GM23338 (cell line): ENCODE measurements at regions not wholly inside any gene's neighbourhood (a gene's known extent, or its start where the extent isn't known, plus 50 kb on each side); places are given as distances from the start of the nearest gene placed in this dataset.

Experiments used
- ATAC-seq: fragments of 200-7000 bp; cut with Tn5 transposase; 3 replicates; pipeline ENCODE4 v1.9.1; 2020
- DNase-seq: peaks from one replicate; pipeline ENCODE4 v3.0.0-alpha.2; 2015; ENCODE audit warnings: low spot score
- H2AFZ ChIP-seq: fragments of 200-600 bp; sonication (generic); 2 replicates; pipeline ENCODE4 v1.8.0; 2016; ENCODE audit warnings: antibody characterized with exemption, mild to moderate bottlenecking, moderate library complexity
- H3F3A ChIP-seq: fragments of 200-600 bp; sonication (generic); replicated peaks from 2 replicates; pipeline ENCODE4 v1.8.0; 2017; ENCODE audit warnings: antibody characterized with exemption, mixed run types, low read depth
- H3K27ac ChIP-seq: fragments of 200-600 bp; sonication (generic); 2 replicates; pipeline ENCODE4 v1.6.1; 2016; ENCODE audit warnings: low read depth
- H3K27me3 ChIP-seq: fragments of 200-600 bp; sonication (generic); 2 replicates; pipeline ENCODE4 v1.8.0; 2016; ENCODE audit warnings: mild to moderate bottlenecking, mixed run types, moderate library complexity; ENCODE audit not compliant: insufficient read depth
- H3K36me3 ChIP-seq: fragments of 200-600 bp; sonication (generic); 2 replicates; pipeline ENCODE4 v1.8.0; 2016; ENCODE audit warnings: mild to moderate bottlenecking; ENCODE audit not compliant: insufficient read depth
- H3K4me1 ChIP-seq: fragments of 200-600 bp; sonication (generic); 2 replicates; pipeline ENCODE4 v1.8.0; 2016; ENCODE audit warnings: mild to moderate bottlenecking, moderate library complexity; ENCODE audit not compliant: insufficient read depth
- H3K4me2 ChIP-seq: fragments of 200-600 bp; sonication (generic); 2 replicates; pipeline ENCODE4 v1.7.1; 2017; ENCODE audit warnings: mixed run types
- H3K4me3 ChIP-seq: fragments of 200-600 bp; sonication (generic); 2 replicates; pipeline ENCODE4 v1.6.1; 2016; ENCODE audit warnings: mixed run types
- H3K79me2 ChIP-seq: fragments of 200-600 bp; sonication (generic); replicated peaks from 2 replicates; pipeline ENCODE4 v1.8.0; 2017; ENCODE audit warnings: mild to moderate bottlenecking; ENCODE audit not compliant: insufficient read depth
- H3K9me2 ChIP-seq: fragments of 200-600 bp; sonication (generic); 2 replicates; pipeline ENCODE4 v1.8.0; 2017; ENCODE audit not compliant: insufficient read depth
- H4K20me1 ChIP-seq: fragments of 200-600 bp; sonication (generic); replicated peaks from 2 replicates; pipeline ENCODE4 v1.8.0; 2017; ENCODE audit warnings: mild to moderate bottlenecking; ENCODE audit not compliant: insufficient read depth
- H3K27ac Mint-ChIP-seq: 2 replicates; pipeline ENCODE4 v1.8.0; 2020; ENCODE audit warnings: inconsistent platforms, mild to moderate bottlenecking, moderate library complexity, mixed read lengths
- H3K27me3 Mint-ChIP-seq: 3 replicates; pipeline ENCODE4 v1.8.0; 2022; ENCODE audit warnings: low read depth, mild to moderate bottlenecking, moderate library complexity, mixed read lengths, inconsistent platforms; ENCODE audit not compliant: insufficient read depth, poor library complexity
- H3K36me3 Mint-ChIP-seq: 3 replicates; pipeline ENCODE4 v1.8.0; 2021; ENCODE audit warnings: low read depth, mild to moderate bottlenecking, inconsistent platforms, moderate library complexity, mixed read lengths
- H3K4me1 Mint-ChIP-seq: 3 replicates; pipeline ENCODE4 v1.8.0; 2020; ENCODE audit warnings: mild to moderate bottlenecking, inconsistent platforms, mixed read lengths
- H3K4me3 Mint-ChIP-seq: 3 replicates; pipeline ENCODE4 v1.8.0; 2021; ENCODE audit warnings: moderate library complexity, mild to moderate bottlenecking, inconsistent platforms, mixed read lengths
- H3K9me3 Mint-ChIP-seq: 3 replicates; pipeline ENCODE4 v1.8.0; 2020; ENCODE audit warnings: moderate library complexity, mild to moderate bottlenecking, inconsistent platforms, mixed read lengths
- CREB1 ChIP-seq: fragments of 250-450 bp; sonication (Bioruptor Pico); IDR thresholded peaks from 2 replicates; pipeline ENCODE4 v1.5.0; 2020; ENCODE audit warnings: low read depth, mild to moderate bottlenecking, moderate library complexity
- CTCF ChIP-seq, 2 experiments: fragments of 200-600 bp in 1 of 2; sonication (generic) in 1 of 2; conservative IDR thresholded peaks; 2 replicates each; pipeline versions ENCODE4 v1.5.1 to v1.6.1; 2016 to 2017; ENCODE audit warnings: antibody characterized with exemption in 2 of 2, low read depth in 2 of 2, mild to moderate bottlenecking in 2 of 2, moderate library complexity in 1 of 2
- ETS1 ChIP-seq: IDR thresholded peaks from 2 replicates; pipeline ENCODE4 v1.6.1; 2016; ENCODE audit warnings: antibody characterized with exemption
- EZH2 ChIP-seq: fragments of 200-600 bp; sonication (generic); IDR thresholded peaks from one replicate; pipeline ENCODE4 v1.8.0; 2017; ENCODE audit warnings: antibody characterized with exemption, mild to moderate bottlenecking, low read depth; ENCODE audit not compliant: unreplicated experiment
- EZH2phosphoT487 ChIP-seq: fragments of 200-600 bp; sonication (generic); IDR thresholded peaks from one replicate; pipeline ENCODE4 v1.8.1; 2018; ENCODE audit warnings: antibody characterized with exemption; ENCODE audit not compliant: unreplicated experiment
- JUNB ChIP-seq: IDR thresholded peaks from one replicate; pipeline ENCODE4 v1.6.1; 2016; ENCODE audit warnings: antibody characterized with exemption; ENCODE audit not compliant: unreplicated experiment
- NANOG ChIP-seq: IDR thresholded peaks from 2 replicates; pipeline ENCODE4 v1.6.1; 2016; ENCODE audit warnings: antibody characterized with exemption, borderline replicate concordance
- POLR2AphosphoS5 ChIP-seq: IDR thresholded peaks from 2 replicates; pipeline ENCODE4 v1.6.1; 2016; ENCODE audit warnings: antibody characterized with exemption, low read depth
- REST ChIP-seq: IDR thresholded peaks from one replicate; pipeline ENCODE4 v1.6.1; 2018; ENCODE audit warnings: antibody characterized with exemption; ENCODE audit not compliant: unreplicated experiment
- STAT1 ChIP-seq: IDR thresholded peaks from one replicate; pipeline ENCODE4 v1.6.1; 2016; ENCODE audit warnings: antibody characterized with exemption; ENCODE audit not compliant: unreplicated experiment
- ZNF114 ChIP-seq: fragments of 250-450 bp; sonication (Bioruptor Pico); IDR thresholded peaks from 2 replicates; pipeline ENCODE4 v1.5.0; 2020; ENCODE audit warnings: mild to moderate bottlenecking, moderate library complexity
- ZNF331 ChIP-seq: fragments of 250-450 bp; sonication (Bioruptor Pico); IDR thresholded peaks from 2 replicates; pipeline ENCODE4 v1.5.0; 2020; ENCODE audit warnings: low read depth, mild to moderate bottlenecking, moderate library complexity
- ZNF462 ChIP-seq: fragments of 250-450 bp; sonication (Bioruptor Pico); IDR thresholded peaks from 2 replicates; pipeline ENCODE4 v1.5.0; 2020; ENCODE audit warnings: mild to moderate bottlenecking, moderate library complexity

- Histone ChIP-seq H3K79me2 (no peaks in the 10 kb centered on the region), H4K20me1 (no peaks in the 10 kb centered on the region), H3F3A (no peaks in the 10 kb centered on the region), H3K4me3 (no peak overlapping the region), H3K27me3 (no peaks in the 10 kb centered on the region), H3K9me2 (no peaks in the 10 kb centered on the region), H3K27ac (no peak overlapping the region), H2AFZ (no peak overlapping the region), H3K4me1 (no peaks in the 10 kb centered on the region), H3K36me3 (no peaks in the 10 kb centered on the region), H3K4me2 (no peak overlapping the region)
- peaks cover 3% of the 10 kb centered on the region for H3K27me3 Mint-ChIP-seq
- no peak overlapping the region for H3K4me3 Mint-ChIP-seq
- TF ChIP-seq ETS1, result no peak
- TF ChIP-seq ZNF462 (CRISPR knock-in tag), result no peak
- TF ChIP-seq JUNB, result no peak
- no peak for TF ChIP-seq NANOG
- no peak for TF ChIP-seq REST
- no peak for TF ChIP-seq ZNF114 (CRISPR knock-in tag)
- no peak for TF ChIP-seq STAT1
- no peak for TF ChIP-seq ZNF331
- TF ChIP-seq CREB1, result no peak
- no peak for TF ChIP-seq POLR2AphosphoS5
- no peak for TF ChIP-seq EZH2phosphoT487
- no peak for TF ChIP-seq EZH2
- no peak for TF ChIP-seq CTCF (conservative IDR thresholded peaks at IDR 0.05; ENCODE audit: low read depth in 2 of 2)
- no peak overlapping the region for H3K27ac Mint-ChIP-seq
- no peaks in the 10 kb centered on the region; the same call in 2 of the 3 replicates for H3K36me3 Mint-ChIP-seq
- no peak for ATAC-seq
- no peaks in the 10 kb centered on the region; the same call in 2 of the 3 replicates for H3K9me3 Mint-ChIP-seq
- H3K4me1 Mint-ChIP-seq, result no peaks in the 10 kb centered on the region
- no peak for DNase-seq
Observed at GRCh38 chr14:99007795-99008194, 264.2 kb downstream of the BCL11B start.
